ACHN (cell line): ENCODE measurements at regions not wholly inside any gene's neighbourhood (a gene's known extent, or its start where the extent isn't known, plus 50 kb on each side); places are given as distances from the start of the nearest gene placed in this dataset.

Experiments
- DNase-seq: peaks from one replicate; pipeline ENCODE4 v3.0.0-alpha.2; 2015
- in situ Hi-C: cut with HindIII; loops from 2 replicates; pipeline ENCODE4 v1.10.0; 2017; ENCODE audit warnings: low sequenced_read_pairs, low pct_ligation_motif_present, low pct_unique_long_range_greater_than_20kb

DNA sequence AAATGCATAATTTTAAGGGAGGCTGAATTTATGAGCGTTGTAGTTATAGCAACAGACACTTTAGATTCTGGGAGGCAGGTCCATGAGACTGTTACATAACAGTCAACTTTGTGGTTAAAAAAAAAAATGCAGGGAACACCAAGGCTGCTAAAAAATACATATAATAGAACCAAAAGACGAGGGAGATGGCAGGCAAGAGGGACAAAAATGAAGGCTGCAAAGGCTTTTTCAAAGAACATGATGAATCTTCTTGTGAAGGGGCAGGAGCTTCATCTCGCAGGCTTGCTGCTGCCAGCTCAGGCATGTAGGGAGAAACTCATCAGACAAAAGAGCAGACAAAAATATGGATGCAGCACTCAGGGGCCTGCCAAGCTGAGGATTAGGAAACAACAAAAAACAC lies 243.9 kb downstream of the SHQ1 start:
- in situ Hi-C loops = no loop called here
- DNase-seq = no peak

DNA sequence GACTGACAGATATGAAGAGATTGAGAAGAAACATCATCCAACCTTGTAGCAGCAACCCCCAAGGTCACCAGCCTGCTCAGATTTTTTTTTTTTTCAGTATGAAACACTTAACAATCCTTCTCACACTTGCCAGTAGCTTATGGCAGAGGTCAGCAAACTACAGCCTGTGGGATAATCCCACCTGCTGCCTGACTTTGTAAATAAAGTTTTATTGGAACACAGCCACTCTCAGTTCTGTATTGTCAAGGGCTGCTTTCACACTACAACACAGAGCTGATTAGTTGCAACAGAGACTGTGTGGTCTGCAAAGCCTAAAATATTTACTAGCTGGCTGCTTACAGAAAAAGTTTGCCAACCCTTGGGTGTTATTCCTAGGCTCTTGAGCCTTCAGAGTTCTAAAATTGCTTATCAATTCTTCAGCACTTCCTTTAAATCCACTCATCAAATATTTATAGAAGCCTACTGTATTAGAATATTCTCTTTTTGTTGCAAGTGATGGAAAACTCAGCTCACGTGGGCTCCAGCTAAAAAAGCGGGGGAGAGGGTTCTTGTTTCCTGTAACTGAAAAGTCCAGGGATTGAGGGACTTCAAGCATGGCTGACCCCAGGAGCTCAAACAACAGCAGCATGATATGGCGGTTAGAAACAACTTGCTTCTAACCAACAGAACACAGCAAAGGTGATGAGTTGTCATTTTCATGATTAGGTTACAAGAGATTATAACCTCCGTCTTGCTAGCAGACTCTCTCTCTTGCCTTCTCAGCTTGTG lies 246.1 kb downstream of the SHQ1 start:
- in situ Hi-C loops = no loop called here
- no peak for DNase-seq

DNA sequence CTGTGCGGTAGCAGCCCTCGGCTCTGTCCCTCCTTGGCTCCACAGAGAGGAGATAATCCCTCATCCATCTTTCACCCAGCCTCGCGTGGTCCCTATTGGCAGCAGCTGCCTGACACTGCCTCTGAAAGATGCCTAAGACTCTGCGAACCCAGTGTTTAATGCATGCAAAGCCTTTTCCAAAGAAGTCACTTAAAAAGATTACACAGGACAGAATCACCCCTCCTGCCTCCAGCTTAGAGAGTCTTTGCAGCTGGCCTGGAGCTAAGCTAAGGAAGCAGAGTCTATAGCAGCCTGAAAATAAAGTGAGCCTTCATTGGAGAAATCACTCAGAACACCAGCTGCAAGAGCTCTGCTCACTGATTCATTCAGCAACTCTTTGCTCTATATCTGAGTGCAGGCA lies 247.2 kb downstream of the SHQ1 start:
- in situ Hi-C loops = no loop called here
- DNase-seq = no peak

DNA sequence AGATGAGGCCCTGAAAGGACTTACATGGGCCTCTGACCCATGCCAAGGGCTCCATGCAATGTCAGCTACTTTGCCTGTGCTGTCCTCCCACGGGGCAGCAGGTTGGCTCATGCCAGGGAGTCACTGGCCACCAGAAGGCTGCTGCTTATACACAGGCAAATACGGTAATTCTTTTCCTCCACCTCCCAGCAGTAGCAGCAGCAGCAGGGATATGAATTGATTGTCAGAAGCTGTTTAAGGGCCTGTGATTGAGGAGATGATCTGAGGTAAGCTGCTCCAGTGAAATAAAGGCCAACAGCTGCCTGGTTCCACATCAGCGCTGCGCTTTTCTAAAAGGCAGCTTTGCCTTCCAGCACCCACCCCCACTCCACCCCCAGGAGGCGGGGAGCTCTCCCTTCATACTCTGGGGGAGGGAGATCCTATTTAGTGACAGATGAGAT lies 250.5 kb downstream of the SHQ1 start:
- DNase-seq = no peak
- in situ Hi-C loops = no loop called here

DNA sequence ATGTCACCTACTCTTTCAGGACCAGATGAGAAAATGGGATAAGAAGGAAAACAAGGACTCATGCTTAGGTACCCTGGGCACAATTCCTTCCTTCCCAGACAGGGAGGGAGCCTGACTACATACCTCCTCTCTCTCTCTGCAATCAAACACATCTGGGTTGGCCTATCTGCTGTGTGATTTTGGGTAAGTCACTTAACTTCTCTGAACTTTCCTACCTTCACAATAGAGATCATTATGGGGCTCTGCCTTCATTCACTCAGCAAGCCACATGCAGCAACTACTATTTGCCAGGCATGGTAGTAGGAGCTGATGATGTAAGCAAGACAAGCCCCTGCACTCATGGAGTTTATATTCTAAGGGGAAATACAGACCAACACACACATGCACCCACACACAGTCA lies 251.2 kb downstream of the SHQ1 start:
- DNase-seq = no peak
- in situ Hi-C loops = no loop called here

DNA sequence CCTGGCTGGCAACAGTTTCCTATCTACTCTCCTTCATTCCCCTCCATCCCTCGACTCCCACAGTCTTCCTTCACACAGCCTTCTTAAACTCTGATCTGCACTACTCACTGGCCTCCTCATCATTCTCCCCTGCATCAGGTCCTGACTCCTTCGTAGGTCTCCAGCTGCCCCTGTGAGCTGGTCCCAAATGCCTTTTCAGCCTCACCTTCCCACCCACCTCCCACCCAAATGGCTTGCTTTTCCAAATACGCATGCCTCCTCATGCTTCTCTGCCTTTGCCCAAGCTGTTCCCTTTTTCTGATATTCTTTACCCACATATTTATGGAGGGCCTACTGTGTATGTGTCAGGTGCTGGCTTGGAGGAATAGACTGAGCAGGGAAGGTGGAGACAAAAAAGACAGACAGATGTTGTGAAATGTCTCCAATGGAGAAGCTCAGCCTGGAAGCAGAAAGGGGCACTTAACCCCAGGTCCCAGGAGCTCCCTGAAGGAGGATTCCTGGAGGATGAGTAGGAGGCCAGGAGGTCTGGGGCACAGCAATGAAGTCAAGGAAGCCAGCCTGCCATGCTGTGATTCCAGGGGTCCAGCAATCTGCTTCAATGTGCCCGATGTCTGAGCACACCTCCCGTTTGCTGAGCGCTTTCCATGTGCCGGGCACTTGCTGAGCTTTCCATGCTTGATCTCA lies 252.2 kb downstream of the SHQ1 start:
- DNase-seq = no peak
- in situ Hi-C loops = no loop called here

DNA sequence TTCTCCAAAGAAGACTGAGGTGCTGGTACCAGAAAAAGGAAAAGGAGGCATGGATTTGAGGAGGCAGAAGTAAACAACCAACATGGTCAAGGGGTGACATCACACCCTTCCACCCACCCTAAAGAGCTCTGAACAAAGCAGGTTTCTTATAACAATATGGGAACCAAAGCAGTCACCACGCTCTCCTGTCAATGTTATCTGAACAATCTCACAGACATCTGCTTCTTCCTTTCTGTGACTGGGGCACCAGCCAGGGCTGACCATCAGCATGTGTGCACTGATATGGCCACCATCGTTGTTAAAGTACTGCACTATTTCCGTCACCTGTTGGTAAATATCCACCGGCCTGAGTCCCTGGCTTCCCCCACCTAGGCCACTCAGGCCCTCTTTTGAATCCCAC lies 252.9 kb downstream of the SHQ1 start:
- no peak for DNase-seq
- in situ Hi-C loops = no loop called here

DNA sequence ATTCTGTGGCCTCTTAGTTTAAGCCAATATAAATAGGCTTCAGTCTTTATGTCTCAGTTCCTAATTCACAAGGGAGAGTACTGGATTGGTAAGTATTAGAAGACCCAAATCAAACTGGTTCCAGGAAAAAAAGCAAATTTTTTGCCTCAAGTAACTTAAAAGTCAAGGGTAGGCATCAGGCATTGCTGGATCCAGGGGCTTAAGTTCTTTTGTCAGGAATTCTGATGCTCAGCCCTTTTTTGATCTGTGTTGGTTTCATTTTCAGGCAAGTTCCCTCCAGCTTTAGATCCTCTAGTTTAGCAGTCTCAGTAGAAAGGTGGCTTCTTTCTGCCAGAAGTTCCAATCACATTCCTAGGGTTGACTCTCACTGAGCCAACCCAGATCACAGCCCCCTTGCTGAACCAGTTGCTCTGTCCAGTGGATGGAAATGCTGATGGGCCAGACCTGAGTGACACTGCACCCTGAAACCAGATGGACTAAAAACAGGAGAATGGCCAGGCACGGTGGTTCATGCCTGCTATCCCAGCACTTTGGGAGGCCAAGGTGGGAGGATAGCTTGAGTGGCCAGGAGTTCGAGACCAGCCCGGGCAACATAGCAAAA lies 253.5 kb downstream of the SHQ1 start:
- in situ Hi-C loops = no loop called here
- no peak for DNase-seq

DNA sequence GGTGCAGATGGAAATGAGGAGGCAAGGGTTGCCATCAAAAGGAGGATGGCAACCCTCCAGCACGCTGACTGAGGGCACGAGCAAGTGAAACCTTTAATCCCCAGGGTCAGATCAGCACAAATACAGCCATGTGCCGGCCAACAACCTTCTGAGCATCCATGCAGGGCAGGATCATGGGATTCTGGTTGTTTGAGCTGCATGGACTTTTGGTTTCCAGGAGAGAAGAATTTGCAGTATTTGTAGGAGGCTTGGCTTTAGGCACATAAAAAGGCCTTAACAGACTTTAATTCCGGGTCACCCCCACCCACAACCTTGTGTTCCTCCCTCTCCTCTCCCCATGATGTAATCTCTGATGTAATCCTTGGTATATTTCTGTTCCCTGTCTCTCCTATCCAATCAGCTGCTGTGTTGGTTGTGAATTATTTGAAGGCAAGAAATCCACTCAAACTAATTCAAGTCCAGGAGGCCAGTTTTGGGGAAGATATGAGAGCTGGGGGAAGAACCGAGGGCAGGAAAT lies 254.3 kb downstream of the SHQ1 start:
- in situ Hi-C loops = no loop called here
- DNase-seq = no peak

DNA sequence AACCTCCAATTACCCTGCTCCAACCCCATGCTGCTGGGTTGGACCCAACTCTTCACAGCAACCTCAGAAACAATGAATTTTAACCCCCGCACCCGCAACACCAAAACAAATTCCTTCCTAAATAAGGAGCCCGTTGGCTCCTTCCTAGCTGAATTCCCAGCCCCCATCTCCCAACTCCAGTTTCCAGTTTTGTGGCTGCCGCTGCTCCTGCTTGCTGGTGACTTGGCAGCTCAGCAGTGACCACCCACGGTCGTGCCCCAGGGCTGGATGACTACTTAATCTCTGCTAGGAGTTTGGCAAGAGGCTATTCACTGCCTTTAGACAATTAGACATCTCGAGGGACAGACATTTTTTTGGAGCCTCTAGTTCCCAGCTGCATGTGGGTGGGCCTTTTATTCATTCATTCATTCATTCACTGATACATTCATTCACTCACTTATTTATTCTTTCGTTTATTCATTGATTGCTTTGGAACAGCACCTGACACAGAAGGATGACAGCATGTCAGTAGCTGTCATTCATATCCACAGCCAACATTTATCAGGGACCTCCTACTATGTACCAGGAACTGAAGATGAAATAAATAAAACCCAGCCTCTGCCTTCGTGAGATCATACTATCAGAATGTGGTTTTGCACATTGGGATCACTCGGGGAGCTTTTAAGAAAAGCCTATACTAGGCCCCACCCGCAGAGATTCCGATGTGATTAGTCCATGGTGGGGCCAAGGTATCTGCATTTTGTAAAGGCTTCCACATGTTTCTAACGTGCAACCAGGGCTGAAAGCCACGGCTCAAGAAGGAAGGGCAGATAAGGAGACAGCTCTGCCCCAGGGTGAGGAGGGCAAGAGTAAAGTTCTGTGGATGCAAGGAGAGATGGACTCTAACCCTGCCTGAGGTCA lies 256.5 kb downstream of the SHQ1 start:
- no peak for DNase-seq

DNA sequence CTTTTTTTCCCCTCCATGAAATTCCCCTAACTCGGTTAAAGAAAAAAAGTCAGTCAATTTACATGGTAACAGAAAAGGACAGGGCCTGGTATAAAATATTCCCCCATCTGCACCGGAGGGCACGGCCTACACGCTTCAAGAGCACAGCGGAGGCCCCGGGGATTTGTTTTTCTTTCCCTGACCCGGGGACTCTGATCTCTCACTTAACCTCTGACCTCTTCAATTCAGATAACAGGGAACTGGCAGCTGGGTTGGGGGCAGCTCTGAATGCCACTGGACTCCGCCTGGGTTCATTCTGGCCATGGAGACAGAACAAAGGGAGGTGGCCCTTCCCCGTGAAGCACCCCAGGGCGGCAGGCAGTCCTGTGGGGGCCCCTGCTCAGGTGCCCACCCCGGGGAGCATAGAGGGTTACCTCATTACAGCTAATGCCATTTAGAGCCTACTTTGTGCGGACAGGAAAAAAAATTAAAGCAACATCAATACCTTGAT lies 257.5 kb downstream of the SHQ1 start:
- in situ Hi-C loops = no loop called here
- no peak for DNase-seq

More for the DNA sequence above, 256.5 kb downstream of the SHQ1 start:
- in situ Hi-C loops = no loop called here

DNA sequence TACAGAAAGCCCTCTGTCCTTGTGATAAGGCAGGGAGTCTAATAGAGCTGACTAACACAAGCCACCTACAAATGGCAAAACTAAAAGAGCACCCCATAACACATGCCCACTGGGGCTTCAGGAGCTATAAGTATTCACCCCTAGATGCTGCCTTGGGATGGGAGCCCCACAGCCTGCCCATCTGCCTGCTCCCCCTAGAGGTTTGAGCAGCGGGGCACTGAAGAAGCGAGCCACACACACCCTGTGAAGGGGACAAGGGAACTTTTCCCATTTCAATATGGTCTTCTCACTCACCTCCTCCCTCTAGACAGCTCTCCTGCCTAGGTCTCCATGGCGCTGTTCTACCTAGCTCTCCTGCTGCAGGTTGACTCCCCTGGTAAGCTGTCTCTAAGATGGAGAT lies 261.0 kb downstream of the SHQ1 start:
- no peak for DNase-seq
- in situ Hi-C loops = no loop called here

DNA sequence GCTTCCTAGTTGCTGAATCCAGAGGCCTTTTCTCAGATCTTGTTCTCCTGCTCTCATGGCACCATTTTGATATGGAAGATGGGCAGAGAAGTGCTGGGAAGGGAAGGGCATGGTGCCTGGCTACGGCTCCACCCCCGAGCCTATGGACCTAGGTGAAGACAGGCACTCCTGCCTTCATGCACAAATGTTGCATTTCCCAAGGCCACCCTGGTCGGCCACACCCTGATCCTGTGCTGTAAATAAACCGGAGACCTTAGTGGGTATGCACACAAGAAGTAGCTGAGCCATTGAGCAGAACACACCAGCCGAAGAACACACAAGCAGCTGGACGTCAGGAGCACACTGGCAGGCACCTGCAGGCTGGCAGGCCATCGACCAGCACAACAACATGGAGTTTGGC lies 261.6 kb downstream of the SHQ1 start:
- in situ Hi-C loops = no loop called here

DNA sequence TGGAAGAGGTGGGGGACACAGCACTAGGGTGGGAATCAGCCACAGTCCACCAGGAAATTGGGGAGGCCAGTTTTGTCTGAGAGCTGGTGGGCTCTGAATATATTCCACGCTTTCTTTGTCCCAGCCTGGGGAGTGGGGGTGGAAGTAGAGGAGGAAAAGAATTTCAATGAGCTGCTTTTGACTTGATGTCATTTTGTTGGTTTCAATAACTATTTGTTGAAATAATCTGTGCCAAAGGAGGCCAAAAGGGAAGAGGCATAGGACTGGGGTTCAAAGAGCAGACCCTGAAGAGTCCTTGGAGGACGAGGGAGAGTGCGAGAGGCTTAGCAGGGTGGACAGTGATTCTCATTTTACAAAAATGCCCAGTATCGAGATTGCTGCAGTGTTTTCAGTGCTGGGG lies 262.3 kb downstream of the SHQ1 start:
- in situ Hi-C loops = no loop called here
- no peak for DNase-seq

More for the DNA sequence above, 261.6 kb downstream of the SHQ1 start:
- no peak for DNase-seq

DNA sequence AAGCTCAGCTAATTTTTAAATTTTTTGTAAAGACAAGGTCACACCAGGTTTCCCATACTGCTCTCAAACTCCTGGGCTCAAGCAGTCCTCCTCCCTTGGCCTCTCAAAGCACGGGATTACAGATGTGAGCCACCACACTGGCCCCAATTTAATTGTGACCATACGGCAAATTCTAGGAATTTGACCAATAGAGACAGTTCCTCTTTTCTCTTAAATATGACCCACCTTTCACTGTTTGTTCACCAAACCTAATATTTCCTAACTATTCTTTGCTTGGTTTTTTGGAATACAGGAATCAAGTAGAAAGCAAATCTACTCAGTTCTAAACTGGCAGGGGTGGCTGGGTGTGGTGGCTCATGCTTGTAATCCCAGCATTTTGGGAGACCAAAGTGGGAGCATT lies 264.0 kb downstream of the SHQ1 start:
- in situ Hi-C loops = no loop called here
- DNase-seq = no peak

DNA sequence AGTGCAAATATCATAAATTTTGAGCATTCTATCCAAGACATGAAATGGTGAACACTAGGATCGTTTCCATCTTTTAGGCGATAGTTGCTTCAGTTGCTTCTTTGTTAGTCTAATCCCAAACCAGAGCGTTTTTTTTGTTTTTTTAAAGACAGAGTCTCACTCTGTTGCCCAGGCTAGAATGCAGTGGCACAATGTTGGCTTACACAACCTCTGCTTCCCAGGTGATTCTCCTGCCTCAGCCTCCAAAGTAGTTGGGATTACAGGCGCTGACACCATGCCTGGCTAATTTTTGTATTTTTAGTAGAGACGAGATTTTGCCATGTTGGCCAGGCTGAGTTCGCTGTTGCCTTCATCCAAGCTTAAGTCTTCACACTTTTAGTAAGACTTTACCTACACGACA lies 265.3 kb downstream of the SHQ1 start:
- in situ Hi-C loops = no loop called here
- DNase-seq = no peak

DNA sequence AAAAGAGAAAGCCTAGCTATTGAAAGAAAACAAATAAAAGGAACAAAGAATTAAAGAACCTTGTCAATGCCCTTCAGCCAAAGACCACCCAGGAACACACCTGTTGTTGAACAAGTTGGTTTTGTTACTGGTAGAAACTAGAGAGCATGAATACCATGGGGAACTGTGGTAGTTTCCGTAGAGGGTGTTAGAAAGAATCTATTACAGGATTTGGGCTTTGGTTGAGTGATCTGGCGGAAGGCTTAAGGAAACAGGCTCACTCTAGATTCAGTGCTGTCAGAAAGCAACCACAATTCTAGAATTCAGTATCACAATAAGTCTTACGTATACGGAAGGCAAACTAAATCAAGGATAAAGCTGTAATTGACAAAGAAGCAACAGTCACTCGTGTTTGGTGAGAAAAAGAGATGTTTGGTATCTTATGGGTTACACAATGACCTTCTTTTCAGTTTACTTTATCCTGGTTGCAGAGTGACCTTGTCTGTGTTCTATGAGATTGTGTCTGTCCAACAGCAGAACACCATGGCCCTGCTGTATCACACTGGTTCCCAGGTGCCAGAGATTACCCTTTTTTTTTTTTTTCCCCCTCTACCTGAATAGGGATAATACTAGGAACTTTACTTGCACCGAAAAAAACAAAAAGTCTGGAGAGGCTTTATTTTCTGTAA lies 265.9 kb downstream of the SHQ1 start:
- DNase-seq = no peak
- in situ Hi-C loops = no loop called here

DNA sequence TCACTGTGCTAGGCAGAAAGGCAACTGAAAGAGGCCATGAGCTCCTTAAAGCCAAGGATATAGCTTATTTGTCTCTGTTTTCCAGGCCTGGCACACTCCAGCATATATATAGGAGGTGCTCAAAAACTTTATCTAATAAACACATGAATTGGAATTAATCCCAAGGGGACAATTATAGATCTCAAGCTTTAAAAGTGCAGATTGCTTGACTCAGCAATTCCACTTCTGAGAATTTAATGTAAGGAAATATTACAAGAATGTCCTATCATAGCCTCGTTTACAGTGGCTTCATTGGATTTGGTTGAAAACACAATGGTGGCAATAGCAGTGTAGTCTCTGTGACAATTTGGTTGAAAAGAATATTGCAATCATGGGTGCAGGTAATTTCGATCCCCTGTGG lies 267.3 kb downstream of the SHQ1 start:
- in situ Hi-C loops = no loop called here
- no peak for DNase-seq
